IMR-90 (cell line): ENCODE measurements at regions not wholly inside any gene's neighbourhood (a gene's known extent, or its start where the extent isn't known, plus 50 kb on each side); places are given as distances from the start of the nearest gene placed in this dataset.

Experiments used
- ATAC-seq: fragments of 200-7000 bp; cut with Tn5 transposase; 2 replicates; pipeline ENCODE4 v1.9.1; 2020; ENCODE audit warnings: low read depth, mild to moderate bottlenecking, moderate library complexity
- BruUV-seq: library from RNA; stranded (reverse); fragments of 400-500 nt; replicated peaks from 2 replicates; lab custom pipeline; 2021; lab: Mats Ljungman, UMichigan
- CTCF ChIA-PET: fragments of 300-600 bp; formaldehyde crosslinking; extraction: SDS; loops from one replicate; lab custom pipeline; 2021; ENCODE audit warnings: antibody characterized with exemption; lab: Yijun Ruan, JAX
- POLR2A ChIA-PET: fragments of 300-600 bp; sonication (Branson Sonifier 250); formaldehyde crosslinking; loops from one replicate; lab custom pipeline; 2022; ENCODE audit warnings: antibody characterized with exemption; ENCODE audit not compliant: unreplicated experiment; lab: Charles Lee
- DNase-seq: peaks from one replicate; pipeline ENCODE4 v3.0.0; 2013
- H2AFZ ChIP-seq: replicated peaks from 2 replicates; pipeline ENCODE3; 2013; ENCODE audit warnings: low read length, mild to moderate bottlenecking; ENCODE audit not compliant: poor library complexity
- H2AK5ac ChIP-seq: 2 replicates; pipeline ENCODE4 v1.6.1; 2013; ENCODE audit warnings: low read depth, low read length, inconsistent platforms
- H2AK9ac ChIP-seq: replicated peaks from 2 replicates; pipeline ENCODE3; 2013; ENCODE audit warnings: mild to moderate bottlenecking, low read depth, low read length, moderate library complexity; ENCODE audit not compliant: poor library complexity
- H2BK120ac ChIP-seq: 2 replicates; pipeline ENCODE4 v1.6.1; 2013; ENCODE audit warnings: low read depth, low read length, inconsistent platforms
- H2BK15ac ChIP-seq: 3 replicates; pipeline ENCODE4 v1.6.1; 2013; ENCODE audit warnings: low read depth, low read length, inconsistent platforms
- H2BK20ac ChIP-seq: 2 replicates; pipeline ENCODE4 v1.6.1; 2013; ENCODE audit warnings: low read depth, mild to moderate bottlenecking, inconsistent platforms, low read length, moderate library complexity
- H2BK5ac ChIP-seq: 2 replicates; pipeline ENCODE4 v1.6.1; 2013; ENCODE audit warnings: mild to moderate bottlenecking, low read depth, low read length, inconsistent platforms; ENCODE audit not compliant: poor library complexity, severe bottlenecking
- H3K14ac ChIP-seq: replicated peaks from 2 replicates; pipeline ENCODE4 v1.6.1; 2013; ENCODE audit warnings: low read depth, low read length, inconsistent platforms
- H3K18ac ChIP-seq: 2 replicates; pipeline ENCODE4 v1.6.1; 2013; ENCODE audit warnings: low read depth, low read length, control low read depth
- H3K23ac ChIP-seq: 2 replicates; pipeline ENCODE4 v1.6.1; 2013; ENCODE audit warnings: low read depth, low read length, inconsistent platforms
- H3K27ac ChIP-seq: 2 replicates; pipeline ENCODE4 v1.5.1; 2013; ENCODE audit warnings: mild to moderate bottlenecking, control low read depth, low read length; ENCODE audit not compliant: insufficient read depth
- H3K27me3 ChIP-seq: 2 replicates; pipeline ENCODE4 v1.6.1; 2013; ENCODE audit warnings: low read length; ENCODE audit not compliant: control insufficient read depth, insufficient read depth
- H3K36me3 ChIP-seq: 2 replicates; pipeline ENCODE4 v1.6.1; 2013; ENCODE audit warnings: low read length, mixed read lengths; ENCODE audit not compliant: control insufficient read depth, insufficient read depth
- H3K4ac ChIP-seq: 2 replicates; pipeline ENCODE4 v1.6.1; 2013; ENCODE audit warnings: low read depth, low read length, inconsistent platforms
- H3K4me1 ChIP-seq: 2 replicates; pipeline ENCODE4 v1.6.1; 2013; ENCODE audit warnings: low read length, mixed read lengths; ENCODE audit not compliant: control insufficient read depth, insufficient read depth
- H3K4me2 ChIP-seq: 2 replicates; pipeline ENCODE4 v1.6.1; 2013; ENCODE audit warnings: low read depth, mild to moderate bottlenecking, control low read depth, low read length, moderate library complexity
- H3K4me3 ChIP-seq: 2 replicates; pipeline ENCODE4 v1.5.1; 2013; ENCODE audit warnings: low read depth, mild to moderate bottlenecking, control low read depth, low read length, moderate library complexity; ENCODE audit not compliant: insufficient read depth
- H3K56ac ChIP-seq: 2 replicates; pipeline ENCODE4 v1.6.1; 2013; ENCODE audit warnings: low read length, inconsistent platforms; ENCODE audit not compliant: insufficient read depth; ENCODE audit errors: extremely low read depth
- H3K79me1 ChIP-seq, 2 experiments: 2 replicates each; pipeline ENCODE4 v1.6.1; 2013; ENCODE audit warnings: low read length in 2 of 2, inconsistent platforms in 1 of 2, low read depth in 1 of 2
- H3K9ac ChIP-seq: 2 replicates; pipeline ENCODE4 v1.6.1; 2013; ENCODE audit warnings: low read depth, low read length, control low read depth
- H3K9me1 ChIP-seq: 2 replicates; pipeline ENCODE4 v1.6.1; 2013; ENCODE audit warnings: low read length, inconsistent platforms; ENCODE audit not compliant: insufficient read depth
- H3K9me3 ChIP-seq: 2 replicates; pipeline ENCODE4 v1.6.1; 2013; ENCODE audit warnings: low read length; ENCODE audit not compliant: control insufficient read depth, insufficient read depth
- H4K20me1 ChIP-seq: 2 replicates; pipeline ENCODE4 v1.6.1; 2013; ENCODE audit warnings: low read length, inconsistent platforms; ENCODE audit not compliant: insufficient read depth
- H4K5ac ChIP-seq: 2 replicates; pipeline ENCODE4 v1.6.1; 2013; ENCODE audit warnings: mild to moderate bottlenecking, low read depth, low read length, control low read depth
- H4K8ac ChIP-seq, 2 experiments: 2 replicates each; pipeline ENCODE4 v1.6.1; 2013; ENCODE audit warnings: low read depth in 2 of 2, low read length in 2 of 2, control low read depth in 1 of 2, inconsistent platforms in 1 of 2
- H4K91ac ChIP-seq: 2 replicates; pipeline ENCODE4 v1.6.1; 2013; ENCODE audit warnings: low read depth, low read length, inconsistent platforms; ENCODE audit not compliant: insufficient read depth
- BHLHE40 ChIP-seq: fragments of 150-350 bp; IDR thresholded peaks from 2 replicates; pipeline ENCODE4 v1.6.1; 2016; ENCODE audit warnings: mild to moderate bottlenecking, low read depth, low read length
- CEBPB ChIP-seq: IDR thresholded peaks from 2 replicates; pipeline ENCODE4 v1.6.1; 2012; ENCODE audit warnings: low read depth, low read length, improper control_type of control experiment
- CHD1 ChIP-seq: IDR thresholded peaks from 2 replicates; pipeline ENCODE4 v1.6.1; 2012; ENCODE audit warnings: low read depth, low read length, improper control_type of control experiment
- CTCF ChIP-seq: conservative IDR thresholded peaks from 2 replicates; pipeline ENCODE4 v1.5.1; 2012; ENCODE audit warnings: mild to moderate bottlenecking, low read depth, low read length, improper control_type of control experiment
- FOS ChIP-seq: fragments of 150-350 bp; IDR thresholded peaks from 2 replicates; pipeline ENCODE4 v1.6.1; 2016; ENCODE audit warnings: low read depth, low read length
- MAFK ChIP-seq: IDR thresholded peaks from 2 replicates; pipeline ENCODE4 v1.6.1; 2012; ENCODE audit warnings: low read depth, low read length, improper control_type of control experiment
- MAZ ChIP-seq: IDR thresholded peaks from 2 replicates; pipeline ENCODE4 v1.6.1; 2012; ENCODE audit warnings: low read depth, mild to moderate bottlenecking, low read length, improper control_type of control experiment, moderate library complexity, borderline replicate concordance
- MXI1 ChIP-seq: IDR thresholded peaks from 2 replicates; pipeline ENCODE4 v1.6.1; 2012; ENCODE audit warnings: low read depth, mild to moderate bottlenecking, low read length, moderate library complexity, borderline replicate concordance
- NFE2L2 ChIP-seq: fragments of 150-350 bp; IDR thresholded peaks from 2 replicates; pipeline ENCODE4 v1.6.1; 2016; ENCODE audit warnings: low read depth, mild to moderate bottlenecking, low read length
- POLR2A ChIP-seq: IDR thresholded peaks from 2 replicates; pipeline ENCODE4 v1.6.1; 2012; ENCODE audit warnings: mild to moderate bottlenecking, low read depth, low read length
- RAD21 ChIP-seq: IDR thresholded peaks from 2 replicates; pipeline ENCODE4 v1.6.1; 2012; ENCODE audit warnings: low read length, improper control_type of control experiment
- RCOR1 ChIP-seq: IDR thresholded peaks from 2 replicates; pipeline ENCODE4 v1.6.1; 2012; ENCODE audit warnings: mild to moderate bottlenecking, low read length, improper control_type of control experiment; ENCODE audit not compliant: insufficient replicate concordance
- RFX5 ChIP-seq: IDR thresholded peaks from 2 replicates; pipeline ENCODE4 v1.8.0; 2012; ENCODE audit warnings: low read depth, mild to moderate bottlenecking, low read length, moderate library complexity
- WGBS, 2 experiments: methylation state at CpG; one replicate each; pipeline versions ENCODE4 v1.1.5 to v1.1.7; 2013; ENCODE audit warnings: missing lambda C conversion rate in 2 of 2; ENCODE audit not compliant: insufficient read length in 1 of 2; ENCODE audit errors: extremely low coverage in 2 of 2; 5-methylcytosine and 5-hydroxymethylcytosine counted together
- dilution Hi-C: fragments of 300-500 bp; cut with HindIII; formaldehyde crosslinking; loops from one replicate; pipeline ENCODE4 v1.14.3; 2018; ENCODE audit warnings: low sequenced_read_pairs; ENCODE audit not compliant: unreplicated experiment
- in situ Hi-C: fragments of 300-500 bp; cut with MboI; formaldehyde crosslinking; loops from 3 replicates; pipeline ENCODE4 v1.14.3; 2019; ENCODE audit warnings: low sequenced_read_pairs, inconsistent platforms, mixed read lengths
- intact Hi-C: fragments of 100-400 bp; cut with micrococcal nuclease; formaldehyde crosslinking; loops from 2 replicates; pipeline ENCODE4 v1.10.0; 2022
- TF ChIP-seq, protein P1 (sequence below): fragments of 150-350 bp; IDR thresholded peaks from 2 replicates; pipeline ENCODE4 v1.6.1; 2016; ENCODE audit warnings: low read depth, mild to moderate bottlenecking, low read length, moderate library complexity, borderline replicate concordance
- TF ChIP-seq, protein P2 (sequence below): fragments of 150-350 bp; IDR thresholded peaks from 2 replicates; pipeline ENCODE4 v1.6.1; 2017; ENCODE audit warnings: mild to moderate bottlenecking, antibody characterized with exemption, low read length, low read depth

- no peak overlapping the region for H2BK120ac ChIP-seq
- H3K4me1 ChIP-seq = no peaks in the 10 kb centered on the region
- no peaks in the 10 kb centered on the region for H3K36me3 ChIP-seq
- H3K14ac ChIP-seq = no peak overlapping the region
- ATAC-seq (no peak), DNase-seq (no peak)
- H3K9me1 ChIP-seq = no peaks in the 10 kb centered on the region
- no peak overlapping the region for H2AK5ac ChIP-seq
- no peak overlapping the region for H3K4me3 ChIP-seq
- no peak overlapping the region for H3K56ac ChIP-seq
- H4K91ac ChIP-seq = no peak overlapping the region
- H3K79me1 ChIP-seq = no peaks in the 10 kb centered on the region
- POLR2A ChIA-PET = no interaction called here
- intact Hi-C loops = no loop called here
- no TSS peak for BruUV-seq
- CTCF ChIA-PET = interaction anchor here (0.9 kb wide), 1 partner anchor 12 kb away, joined by 3 read pairs; no protein-coding TSS in a partner anchor
- no peak overlapping the region for H2BK5ac ChIP-seq
- no peak overlapping the region for H2BK15ac ChIP-seq
- H2BK20ac ChIP-seq = no peak overlapping the region
- H3K27ac ChIP-seq = no peak overlapping the region
- no peak overlapping the region for H3K9ac ChIP-seq
- no peak overlapping the region for H4K5ac ChIP-seq
- TF ChIP-seq RAD21 = no peak
- no peak for TF ChIP-seq MXI1
- TF ChIP-seq CHD1 = no peak
- TF ChIP-seq FOS = no peak
- no peak for TF ChIP-seq MAZ
- no peak for TF ChIP-seq NFE2L2
- TF ChIP-seq, protein P1, sequence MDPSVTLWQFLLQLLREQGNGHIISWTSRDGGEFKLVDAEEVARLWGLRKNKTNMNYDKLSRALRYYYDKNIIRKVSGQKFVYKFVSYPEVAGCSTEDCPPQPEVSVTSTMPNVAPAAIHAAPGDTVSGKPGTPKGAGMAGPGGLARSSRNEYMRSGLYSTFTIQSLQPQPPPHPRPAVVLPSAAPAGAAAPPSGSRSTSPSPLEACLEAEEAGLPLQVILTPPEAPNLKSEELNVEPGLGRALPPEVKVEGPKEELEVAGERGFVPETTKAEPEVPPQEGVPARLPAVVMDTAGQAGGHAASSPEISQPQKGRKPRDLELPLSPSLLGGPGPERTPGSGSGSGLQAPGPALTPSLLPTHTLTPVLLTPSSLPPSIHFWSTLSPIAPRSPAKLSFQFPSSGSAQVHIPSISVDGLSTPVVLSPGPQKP = no peak
- no peak for TF ChIP-seq RFX5
- no peak for TF ChIP-seq CTCF
- no peak for TF ChIP-seq POLR2A
- no peak for TF ChIP-seq RCOR1
- no peak for TF ChIP-seq BHLHE40
- TF ChIP-seq MAFK = no peak
- TF ChIP-seq, protein P2, sequence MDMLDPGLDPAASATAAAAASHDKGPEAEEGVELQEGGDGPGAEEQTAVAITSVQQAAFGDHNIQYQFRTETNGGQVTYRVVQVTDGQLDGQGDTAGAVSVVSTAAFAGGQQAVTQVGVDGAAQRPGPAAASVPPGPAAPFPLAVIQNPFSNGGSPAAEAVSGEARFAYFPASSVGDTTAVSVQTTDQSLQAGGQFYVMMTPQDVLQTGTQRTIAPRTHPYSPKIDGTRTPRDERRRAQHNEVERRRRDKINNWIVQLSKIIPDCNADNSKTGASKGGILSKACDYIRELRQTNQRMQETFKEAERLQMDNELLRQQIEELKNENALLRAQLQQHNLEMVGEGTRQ = no peak
- TF ChIP-seq CEBPB = no peak
- no peak overlapping the region for H3K23ac ChIP-seq
- dilution Hi-C loops = no loop called here
- WGBS, 2 experiments = 24% methylated on average over 2 of the region's 3 CpGs; no CpG with 5 or more reads in 1 of the 2 experiments
- H4K20me1 ChIP-seq = no peaks in the 10 kb centered on the region
- no peak overlapping the region for H2AK9ac ChIP-seq
- no peak overlapping the region for H3K4ac ChIP-seq
- H4K8ac ChIP-seq = no peak overlapping the region
- in situ Hi-C loops = loop anchor here (25.0 kb wide), 1 partner anchor 812 kb away; no protein-coding TSS in a partner anchor
- H2AFZ ChIP-seq = no peak overlapping the region
- H3K4me2 ChIP-seq = no peak overlapping the region
- no peak overlapping the region for H3K18ac ChIP-seq
- no peaks in the 10 kb centered on the region for H3K27me3 ChIP-seq
- no peaks in the 10 kb centered on the region for H3K9me3 ChIP-seq
Measured at GRCh38 chr2:75775311-75775823, 64.7 kb upstream of the GCFC2 start.
